OCI-LY3 (cell line): ENCODE measurements at regions not wholly inside any gene's neighbourhood (a gene's known extent, or its start where the extent isn't known, plus 50 kb on each side); places are given as distances from the start of the nearest gene placed in this dataset.

Experiments used
- H2AFZ ChIP-seq: fragments of 200-600, 300-600 bp; shearing (Covaris generic); 2 replicates; pipeline ENCODE4 v1.6.0; 2014; ENCODE audit warnings: antibody characterized with exemption, low read depth, low read length
- H3K27ac ChIP-seq: fragments of 200-600, 300-600 bp; sonication (generic); 2 replicates; pipeline ENCODE4 v1.5.1; 2014; ENCODE audit warnings: mild to moderate bottlenecking, low read length, moderate library complexity, mixed read lengths
- H3K27me3 ChIP-seq: fragments of 200-600, 300-600 bp; sonication (generic); 2 replicates; pipeline ENCODE4 v1.6.1; 2014; ENCODE audit warnings: low read depth, low read length, mixed read lengths
- H3K36me3 ChIP-seq: fragments of 200-600, 300-600 bp; sonication (generic); replicated peaks from 2 replicates; pipeline ENCODE3; 2014; ENCODE audit warnings: low read depth, low read length, mixed read lengths
- H3K4me1 ChIP-seq: fragments of 300-600, 200-600 bp; sonication (generic); 2 replicates; pipeline ENCODE4 v1.6.1; 2014; ENCODE audit warnings: low read length, mixed read lengths
- H3K4me2 ChIP-seq: fragments of 200-600, 300-600 bp; sonication (generic); 2 replicates; pipeline ENCODE4 v1.6.1; 2014; ENCODE audit warnings: low read length, mixed read lengths
- H3K4me3 ChIP-seq: fragments of 300-600, 200-600 bp; sonication (generic); 2 replicates; pipeline ENCODE4 v1.5.1; 2014; ENCODE audit warnings: antibody characterized with exemption, mild to moderate bottlenecking, low read length, moderate library complexity
- H3K79me2 ChIP-seq: fragments of 300-600, 200-600 bp; shearing (Covaris generic); 2 replicates; pipeline ENCODE4 v1.6.1; 2014; ENCODE audit warnings: mild to moderate bottlenecking, low read length, mixed read lengths
- H3K9ac ChIP-seq: fragments of 300-600, 200-600 bp; shearing (Covaris generic); 2 replicates; pipeline ENCODE4 v1.6.0; 2014; ENCODE audit warnings: mild to moderate bottlenecking, low read length, moderate library complexity
- H3K9me3 ChIP-seq: fragments of 200-600, 300-600 bp; shearing (Covaris generic); 2 replicates; pipeline ENCODE4 v1.6.1; 2014; ENCODE audit warnings: low read length, mixed read lengths; ENCODE audit not compliant: insufficient read depth
- H4K20me1 ChIP-seq: fragments of 200-600, 300-600 bp; sonication (generic); 2 replicates; pipeline ENCODE4 v1.6.1; 2016; ENCODE audit warnings: low read length, mixed read lengths; ENCODE audit not compliant: insufficient read depth
- EZH2phosphoT487 ChIP-seq: fragments of 200-600 bp; shearing (Covaris generic); IDR thresholded peaks from 2 replicates; pipeline ENCODE4 v1.6.1; 2018; ENCODE audit warnings: antibody characterized with exemption, mixed run types, low read depth
- TF ChIP-seq, protein P1 (sequence below): fragments of 200-600, 300-600 bp; sonication (generic); IDR thresholded peaks from 2 replicates; pipeline ENCODE4 v1.5.1; 2014; ENCODE audit warnings: antibody characterized with exemption, low read length, low read depth

DNA sequence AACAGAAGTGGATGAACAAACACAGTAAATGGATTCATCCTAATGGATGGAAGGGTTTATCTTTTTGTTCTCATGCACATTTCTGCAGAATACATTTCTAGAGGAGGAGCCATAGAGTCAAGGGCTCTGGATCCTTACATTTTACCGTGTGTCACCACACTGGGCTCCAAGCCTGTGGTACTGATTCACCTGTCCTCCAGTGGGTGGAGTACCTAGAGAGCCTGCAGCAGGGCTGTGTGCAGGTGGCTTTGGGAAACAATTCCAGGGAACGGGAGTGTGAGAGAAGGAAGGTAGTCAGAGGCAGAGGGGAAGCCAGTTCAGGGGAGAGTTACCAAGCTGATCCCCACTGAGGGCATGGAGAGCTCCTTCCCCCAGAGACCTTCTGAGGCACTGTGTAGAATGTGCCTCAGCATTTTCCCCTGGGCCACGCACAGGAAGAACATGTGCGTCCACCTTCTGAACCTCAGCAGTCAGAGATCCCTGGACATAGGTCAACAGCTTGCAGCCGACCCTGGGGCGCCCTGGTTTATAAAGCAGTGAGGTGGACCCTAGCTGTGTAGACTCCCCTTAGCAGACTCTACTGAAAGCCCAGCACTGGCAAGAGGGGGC, 85.3 kb upstream of the SLC22A23 start:
- no peak overlapping the region for H3K9ac ChIP-seq
- no peaks in the 10 kb centered on the region for H3K9me3 ChIP-seq
- no peak for TF ChIP-seq EZH2phosphoT487
- no peak overlapping the region for H2AFZ ChIP-seq
- H3K4me3 ChIP-seq: no peak overlapping the region
- H3K79me2 ChIP-seq: no peaks in the 10 kb centered on the region
- no peaks in the 10 kb centered on the region for H3K4me1 ChIP-seq
- H4K20me1 ChIP-seq: no peaks in the 10 kb centered on the region
- no peaks in the 10 kb centered on the region for H3K36me3 ChIP-seq
- H3K27ac ChIP-seq: no peak overlapping the region
- H3K4me2 ChIP-seq: no peak overlapping the region
- no peaks in the 10 kb centered on the region for H3K27me3 ChIP-seq

DNA sequence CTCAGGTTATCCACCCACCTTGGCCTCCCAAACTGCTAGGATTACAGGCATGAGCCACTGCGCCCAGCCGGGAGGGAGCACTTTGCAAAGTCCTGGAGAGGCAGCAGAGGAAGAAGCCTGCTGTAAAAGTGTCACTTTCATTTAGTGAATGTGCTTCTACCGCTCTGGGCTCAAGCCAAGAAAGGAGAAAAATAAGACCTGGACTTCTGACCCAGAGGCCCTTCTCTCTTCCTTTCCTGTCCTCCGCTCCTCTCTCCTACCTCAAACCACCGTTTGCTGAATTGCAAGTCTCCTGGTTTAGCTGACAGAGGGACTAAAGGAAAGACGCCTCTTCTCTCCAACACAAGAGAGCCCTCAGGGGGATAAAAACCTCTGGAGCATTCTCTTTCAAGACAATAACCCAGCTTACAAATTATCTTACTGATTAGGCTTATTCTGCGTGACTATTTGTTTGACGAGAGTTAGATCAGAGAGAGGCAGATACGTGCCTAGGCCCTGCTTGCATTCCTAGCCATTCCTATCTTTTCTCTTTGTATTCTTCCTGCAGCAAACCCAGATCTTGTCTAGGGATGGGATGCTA, 84.2 kb upstream of the SLC22A23 start:
- TF ChIP-seq, protein P1, sequence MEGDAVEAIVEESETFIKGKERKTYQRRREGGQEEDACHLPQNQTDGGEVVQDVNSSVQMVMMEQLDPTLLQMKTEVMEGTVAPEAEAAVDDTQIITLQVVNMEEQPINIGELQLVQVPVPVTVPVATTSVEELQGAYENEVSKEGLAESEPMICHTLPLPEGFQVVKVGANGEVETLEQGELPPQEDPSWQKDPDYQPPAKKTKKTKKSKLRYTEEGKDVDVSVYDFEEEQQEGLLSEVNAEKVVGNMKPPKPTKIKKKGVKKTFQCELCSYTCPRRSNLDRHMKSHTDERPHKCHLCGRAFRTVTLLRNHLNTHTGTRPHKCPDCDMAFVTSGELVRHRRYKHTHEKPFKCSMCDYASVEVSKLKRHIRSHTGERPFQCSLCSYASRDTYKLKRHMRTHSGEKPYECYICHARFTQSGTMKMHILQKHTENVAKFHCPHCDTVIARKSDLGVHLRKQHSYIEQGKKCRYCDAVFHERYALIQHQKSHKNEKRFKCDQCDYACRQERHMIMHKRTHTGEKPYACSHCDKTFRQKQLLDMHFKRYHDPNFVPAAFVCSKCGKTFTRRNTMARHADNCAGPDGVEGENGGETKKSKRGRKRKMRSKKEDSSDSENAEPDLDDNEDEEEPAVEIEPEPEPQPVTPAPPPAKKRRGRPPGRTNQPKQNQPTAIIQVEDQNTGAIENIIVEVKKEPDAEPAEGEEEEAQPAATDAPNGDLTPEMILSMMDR: no peak
- TF ChIP-seq EZH2phosphoT487: no peak
- Histone ChIP-seq H4K20me1 (no peaks in the 10 kb centered on the region), H3K9ac (no peak overlapping the region), H3K4me3 (no peak overlapping the region), H2AFZ (no peak overlapping the region), H3K4me2 (no peak overlapping the region), H3K27ac (no peak overlapping the region), H3K4me1 (no peaks in the 10 kb centered on the region), H3K9me3 (no peaks in the 10 kb centered on the region), H3K79me2 (no peaks in the 10 kb centered on the region), H3K27me3 (no peaks in the 10 kb centered on the region), H3K36me3 (no peaks in the 10 kb centered on the region)

DNA sequence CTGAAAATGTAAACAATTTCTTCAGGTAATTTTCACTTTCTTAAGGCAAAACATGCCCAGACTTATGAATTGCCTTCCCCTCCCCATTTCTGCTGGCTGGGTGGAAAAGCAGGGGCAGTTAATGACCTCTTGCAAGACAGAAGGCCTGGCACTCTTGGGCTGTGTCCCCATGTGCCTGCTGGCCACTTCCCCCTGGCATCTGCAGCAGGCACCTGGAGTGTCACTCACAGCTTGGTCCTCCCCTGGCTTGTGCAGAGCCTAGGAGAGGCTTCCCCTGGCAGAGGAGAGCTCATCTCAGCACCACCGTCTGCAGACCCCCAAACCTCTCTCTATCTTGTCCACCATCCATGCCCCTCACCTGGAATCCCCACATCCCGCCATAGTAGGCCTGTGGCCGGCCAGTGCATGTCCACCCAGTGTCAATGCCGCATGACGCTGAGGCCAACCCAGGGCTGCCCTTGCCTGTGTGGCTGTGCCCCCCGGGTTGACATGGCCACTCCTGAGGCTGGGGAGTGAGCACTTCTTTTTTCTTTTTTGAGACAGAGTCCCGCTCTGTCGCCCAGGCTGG, 83.5 kb upstream of the SLC22A23 start:
- Histone ChIP-seq H3K27me3 (no peaks in the 10 kb centered on the region), H2AFZ (no peak overlapping the region), H3K79me2 (no peaks in the 10 kb centered on the region), H3K9ac (no peak overlapping the region), H3K4me1 (no peaks in the 10 kb centered on the region), H3K4me3 (no peak overlapping the region), H3K36me3 (no peaks in the 10 kb centered on the region), H3K27ac (no peak overlapping the region), H3K4me2 (no peak overlapping the region), H4K20me1 (no peaks in the 10 kb centered on the region), H3K9me3 (no peaks in the 10 kb centered on the region)
- TF ChIP-seq, protein P1: no peak
- TF ChIP-seq EZH2phosphoT487: no peak

DNA sequence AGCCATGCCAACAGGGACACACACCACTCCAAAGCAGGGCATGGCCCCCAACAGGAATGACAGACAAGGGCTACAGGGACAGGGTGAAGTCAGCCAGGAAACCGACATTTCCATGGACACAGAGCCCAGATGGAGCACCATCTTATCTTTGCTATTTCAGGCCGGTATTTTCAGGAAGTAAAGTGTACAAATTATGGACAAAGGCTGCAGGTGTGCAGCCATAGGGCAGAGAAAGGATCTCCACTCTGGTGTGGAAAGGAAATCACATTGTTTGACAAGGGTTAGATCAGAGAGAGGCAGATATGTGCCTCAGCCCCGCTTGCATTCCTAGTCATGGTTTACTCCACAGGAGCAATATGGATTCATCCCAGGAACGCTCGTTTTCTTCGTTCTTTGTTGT, 81.7 kb upstream of the SLC22A23 start:
- no peak overlapping the region for H3K4me2 ChIP-seq
- no peaks in the 10 kb centered on the region for H3K9me3 ChIP-seq
- no peaks in the 10 kb centered on the region for H3K79me2 ChIP-seq
- H3K4me3 ChIP-seq: no peak overlapping the region
- no peaks in the 10 kb centered on the region for H3K4me1 ChIP-seq
- no peaks in the 10 kb centered on the region for H3K36me3 ChIP-seq
- TF ChIP-seq, protein P1: no peak
- TF ChIP-seq EZH2phosphoT487: no peak
- no peak overlapping the region for H3K9ac ChIP-seq
- H3K27me3 ChIP-seq: peaks cover 5% of the 10 kb centered on the region; the same call in 1 of the 2 replicates
- H3K27ac ChIP-seq: no peak overlapping the region
- no peaks in the 10 kb centered on the region for H4K20me1 ChIP-seq
- H2AFZ ChIP-seq: no peak overlapping the region
